Tibial nerve (tissue), 4 donors: ENCODE measurements at regions not wholly inside any gene's neighbourhood (a gene's known extent, or its start where the extent isn't known, plus 50 kb on each side); places are given as distances from the start of the nearest gene placed in this dataset.

Experiments
- DNase-seq, 2 donors: peaks; one replicate each; pipeline ENCODE4 v3.0.0-alpha.2; 2019; ENCODE audit warnings: low spot score in 2 of 2
- H3K27ac ChIP-seq, 4 donors: fragments of 200-600 bp; sonication (generic) in 3 of 4; one replicate each; pipeline ENCODE4 v1.5.1; 2017 to 2019; ENCODE audit warnings: mild to moderate bottlenecking in 1 of 4
- H3K27me3 ChIP-seq, 2 donors: fragments of 200-600 bp; sonication (generic) in 1 of 2; one replicate each; pipeline versions ENCODE4 v1.5.1 to v1.6.0; 2017 to 2019
- H3K36me3 ChIP-seq, 3 donors: fragments of 200-600 bp; sonication (generic); one replicate each; pipeline ENCODE4 v1.5.1; 2018 to 2019
- H3K4me1 ChIP-seq, 4 donors: fragments of 200-600 bp; sonication (generic) in 3 of 4; one replicate each; pipeline ENCODE4 v1.5.1; 2017 to 2019
- H3K4me3 ChIP-seq, 4 donors: fragments of 200-600 bp; sonication (generic) in 3 of 4; one replicate each; pipeline ENCODE4 v1.5.1; 2017 to 2019; ENCODE audit warnings: mild to moderate bottlenecking in 1 of 4, moderate library complexity in 1 of 4
- H3K9me3 ChIP-seq, 4 donors: fragments of 200-600 bp; sonication (generic) in 3 of 4; one replicate each; pipeline ENCODE4 v1.5.1; 2017 to 2019
- CTCF ChIP-seq, 5 experiments: fragments of 200-600 bp in 3 of 5; fragments of 450-650 bp in 2 of 5; sonication (generic) in 3 of 5; IDR thresholded peaks; one replicate each; pipeline ENCODE4 v1.5.1; 2016 to 2019; ENCODE audit warnings: antibody characterized with exemption in 5 of 5, mild to moderate bottlenecking in 3 of 5, moderate library complexity in 2 of 5
- EP300 ChIP-seq, 2 donors: sonication (generic); formaldehyde crosslinking; IDR thresholded peaks; one replicate each; pipeline ENCODE4 v1.6.1; 2017; ENCODE audit warnings: antibody characterized with exemption in 2 of 2, mild to moderate bottlenecking in 1 of 2
- POLR2A ChIP-seq, 2 donors: fragments of 450-650 bp; IDR thresholded peaks; one replicate each; pipeline ENCODE4 v1.6.1; 2017; ENCODE audit warnings: antibody characterized with exemption in 2 of 2, mild to moderate bottlenecking in 2 of 2, moderate library complexity in 2 of 2
- WGBS, 2 donors: methylation state at CpG; one replicate each; pipeline ENCODE4 v1.1.5; 2018; 5-methylcytosine and 5-hydroxymethylcytosine counted together

- Histone ChIP-seq H3K27me3 (no peaks in the 10 kb centered on the region), H3K27ac (no peak overlapping the region), H3K4me3 (no peak overlapping the region), H3K4me1 (no peaks in the 10 kb centered on the region), H3K36me3 (no peaks in the 10 kb centered on the region), H3K9me3 (no peaks in the 10 kb centered on the region)
- TF ChIP-seq CTCF (IDR thresholded peaks at IDR 0.05) (no peak), POLR2A (IDR thresholded peaks at IDR 0.05) (no peak)
- 41% methylated on average over 1 of the region's 1 CpG for WGBS, 2 donors
- no peak for DNase-seq
Measured at GRCh38 chr11:29351301-29351873, 665.4 kb downstream of the KCNA4 start.

- H3K4me1 ChIP-seq: no peaks in the 10 kb centered on the region
- H3K27me3 ChIP-seq: no peaks in the 10 kb centered on the region
- DNase-seq: peak; percentile 15 to 25
- no peak overlapping the region for H3K27ac ChIP-seq
- H3K4me3 ChIP-seq: no peak overlapping the region
- TF ChIP-seq CTCF (IDR thresholded peaks at IDR 0.05) (peak; percentile 20 to 76 (median 60)), POLR2A (IDR thresholded peaks at IDR 0.05) (no peak)
- no peaks in the 10 kb centered on the region for H3K36me3 ChIP-seq
- H3K9me3 ChIP-seq: no peaks in the 10 kb centered on the region
- 23 to 26% methylated on average over 8 of the region's 8 CpGs for WGBS, 2 donors
Measured at GRCh38 chr11:29343465-29344333, 673.1 kb downstream of the KCNA4 start.

- WGBS, 2 donors: 42 to 49% methylated on average over 8 of the region's 8 CpGs
- TF ChIP-seq EP300 (IDR thresholded peaks at IDR 0.05): no peak
- TF ChIP-seq POLR2A (IDR thresholded peaks at IDR 0.05): no peak
- Histone ChIP-seq H3K9me3 (no peaks in the 10 kb centered on the region), H3K4me3 (no peak overlapping the region), H3K36me3 (no peaks in the 10 kb centered on the region), H3K4me1 (peaks cover 0 to 6% (median 0%) of the 10 kb centered on the region in 4 donors), H3K27ac (no peak overlapping the region), H3K27me3 (no peaks in the 10 kb centered on the region)
- no peak for DNase-seq
Measured at GRCh38 chr11:29336727-29337575, 679.9 kb downstream of the KCNA4 start.

- no peak overlapping the region for H3K27ac ChIP-seq
- no peak for TF ChIP-seq POLR2A (IDR thresholded peaks at IDR 0.05)
- H3K27me3 ChIP-seq: no peaks in the 10 kb centered on the region
- peaks cover 0 to 6% (median 0%) of the 10 kb centered on the region in 4 donors for H3K4me1 ChIP-seq
- no peaks in the 10 kb centered on the region for H3K9me3 ChIP-seq
- H3K4me3 ChIP-seq: no peak overlapping the region
- no peak for DNase-seq
- WGBS, 2 donors: 28 to 36% methylated on average over 1 of the region's 1 CpG
- no peaks in the 10 kb centered on the region for H3K36me3 ChIP-seq
Measured at GRCh38 chr11:29334776-29335130, 682.1 kb downstream of the KCNA4 start.

- no peak overlapping the region for H3K27ac ChIP-seq
- no peaks in the 10 kb centered on the region for H3K9me3 ChIP-seq
- DNase-seq: no peak
- no peaks in the 10 kb centered on the region for H3K27me3 ChIP-seq
- WGBS, 2 donors: 26 to 30% methylated on average over 5 of the region's 5 CpGs
- TF ChIP-seq EP300 (IDR thresholded peaks at IDR 0.05) (no peak), POLR2A (IDR thresholded peaks at IDR 0.05) (no peak), CTCF (IDR thresholded peaks at IDR 0.05) (peak in 2 of 5 experiments; percentile 9 to 37)
- H3K4me1 ChIP-seq: peaks cover 0 to 6% (median 0%) of the 10 kb centered on the region in 4 donors
- no peak overlapping the region for H3K4me3 ChIP-seq
- H3K36me3 ChIP-seq: no peaks in the 10 kb centered on the region
Measured at GRCh38 chr11:29333993-29334775, 682.6 kb downstream of the KCNA4 start.
